H1 (cell line): ENCODE measurements at regions not wholly inside any gene's neighbourhood (a gene's known extent, or its start where the extent isn't known, plus 50 kb on each side); places are given as distances from the start of the nearest gene placed in this dataset.

Experiments
- CTCF ChIA-PET: fragments of 300-600 bp; sonication (Branson Sonifier 250); formaldehyde crosslinking; loops from one replicate; lab custom pipeline; 2021; ENCODE audit not compliant: partially characterized antibody; lab: Charles Lee
- POLR2A ChIA-PET: fragments of 300-600 bp; sonication (Branson Sonifier 250); formaldehyde crosslinking; loops from one replicate; lab custom pipeline; 2021; ENCODE audit warnings: inconsistent platforms; ENCODE audit not compliant: partially characterized antibody; lab: Charles Lee
- DNase-seq, 2 experiments: peaks; one replicate each; pipeline versions ENCODE4 v3.0.0 to v3.0.0-alpha.2; 2010 to 2022; ENCODE audit warnings: low spot score in 2 of 2, low read depth in 1 of 2, mixed read lengths in 1 of 2
- FAIRE-seq: peaks from 2 replicates; lab custom pipeline; 2011; peaks lifted over from hg19 to GRCh38; lab: Jason Lieb, UNC
- H2AFZ ChIP-seq: 2 replicates; pipeline ENCODE4 v1.8.1; 2012; ENCODE audit warnings: low read length, inconsistent platforms
- H2AK5ac ChIP-seq: 2 replicates; pipeline ENCODE4 v1.6.1; 2013; ENCODE audit warnings: low read depth, low read length
- H2BK120ac ChIP-seq: replicated peaks from 2 replicates; pipeline ENCODE3; 2013; ENCODE audit warnings: low read depth, low read length, inconsistent platforms
- H2BK12ac ChIP-seq: 2 replicates; pipeline ENCODE4 v1.6.1; 2013; ENCODE audit warnings: low read depth, low read length
- H2BK15ac ChIP-seq: 2 replicates; pipeline ENCODE4 v1.6.1; 2013; ENCODE audit warnings: low read length
- H2BK20ac ChIP-seq: 2 replicates; pipeline ENCODE4 v1.6.1; 2013; ENCODE audit warnings: low read length
- H2BK5ac ChIP-seq: 2 replicates; pipeline ENCODE4 v1.6.1; 2013; ENCODE audit warnings: low read depth, low read length
- H3K14ac ChIP-seq: 2 replicates; pipeline ENCODE4 v1.6.1; 2013; ENCODE audit warnings: inconsistent platforms; ENCODE audit not compliant: insufficient read length
- H3K18ac ChIP-seq: 2 replicates; pipeline ENCODE4 v1.6.1; 2013; ENCODE audit warnings: low read length; ENCODE audit errors: extremely low read depth
- H3K23ac ChIP-seq: 2 replicates; pipeline ENCODE4 v1.6.1; 2013; ENCODE audit warnings: inconsistent platforms; ENCODE audit not compliant: insufficient read length
- H3K23me2 ChIP-seq: 2 replicates; pipeline ENCODE4 v1.6.1; 2013; ENCODE audit warnings: low read depth, low read length
- H3K27ac ChIP-seq: 2 replicates; pipeline ENCODE4 v1.6.1; 2011; ENCODE audit warnings: low read depth, low read length, inconsistent platforms
- H3K27me3 ChIP-seq, 4 experiments: replicated peaks in 1 of 4; 1 replicate in 1 of 4; 2 replicates in 3 of 4; pipeline versions ENCODE4 v1.6.1 to v1.8.1; 2011 to 2013; ENCODE audit warnings: low read length in 3 of 4, mild to moderate bottlenecking in 3 of 4, inconsistent platforms in 2 of 4, mixed read lengths in 2 of 4, moderate library complexity in 1 of 4; ENCODE audit not compliant: control insufficient read depth in 3 of 4, insufficient read depth in 3 of 4; ENCODE audit errors: extremely low read depth in 1 of 4
- H3K36me3 ChIP-seq, 4 experiments: 2 replicates each; pipeline versions ENCODE4 v1.6.1 to v1.8.1; 2011 to 2013; ENCODE audit warnings: mild to moderate bottlenecking in 4 of 4, low read length in 3 of 4, moderate library complexity in 2 of 4, control low read depth in 1 of 4, inconsistent platforms in 1 of 4; ENCODE audit not compliant: insufficient read depth in 4 of 4, control insufficient read depth in 2 of 4
- H3K4ac ChIP-seq: replicated peaks from 2 replicates; pipeline ENCODE3; 2013; ENCODE audit warnings: low read length, low read depth, mixed read lengths, inconsistent platforms; ENCODE audit not compliant: insufficient read length
- H3K4me1 ChIP-seq, 4 experiments: replicated peaks in 1 of 4; 1 replicate in 1 of 4; 2 replicates in 3 of 4; pipeline versions ENCODE4 v1.6.1 to v1.8.1; 2011 to 2013; ENCODE audit warnings: low read length in 3 of 4, inconsistent platforms in 2 of 4, mixed read lengths in 1 of 4; ENCODE audit not compliant: insufficient read depth in 4 of 4, control insufficient read depth in 3 of 4
- H3K4me2 ChIP-seq, 2 experiments: 2 replicates each; pipeline versions ENCODE4 v1.6.1 to v1.8.1; 2011 to 2013; ENCODE audit warnings: low read depth in 2 of 2, low read length in 2 of 2, control low read depth in 1 of 2, inconsistent platforms in 1 of 2, mild to moderate bottlenecking in 1 of 2; ENCODE audit not compliant: insufficient read depth in 1 of 2
- H3K4me3 ChIP-seq, 4 experiments: fragments of 200-600, 300-600 bp in 1 of 4; sonication (generic), shearing (Covaris generic), sonication (Bioruptor Twin) in 1 of 4; 2 replicates each; pipeline versions ENCODE4 v1.5.1 to v1.8.1; 2011 to 2016; ENCODE audit warnings: low read length in 4 of 4, low read depth in 3 of 4, control low read depth in 2 of 4, inconsistent platforms in 2 of 4, mild to moderate bottlenecking in 2 of 4, mixed read lengths in 1 of 4, moderate library complexity in 1 of 4; ENCODE audit not compliant: insufficient read depth in 2 of 4; ENCODE audit errors: extremely low read depth in 1 of 4
- H3K56ac ChIP-seq: replicated peaks from 2 replicates; pipeline ENCODE3; 2013; ENCODE audit warnings: low read depth, mild to moderate bottlenecking, mixed read lengths, low read length, inconsistent platforms; ENCODE audit not compliant: insufficient read length
- H3K79me1 ChIP-seq: 2 replicates; pipeline ENCODE4 v1.6.1; 2013; ENCODE audit warnings: low read depth, low read length, control low read depth
- H3K79me2 ChIP-seq, 2 experiments: 2 replicates each; pipeline versions ENCODE4 v1.6.1 to v1.8.1; 2012 to 2013; ENCODE audit warnings: low read length in 2 of 2, mild to moderate bottlenecking in 2 of 2, inconsistent platforms in 1 of 2; ENCODE audit not compliant: insufficient read depth in 2 of 2, control insufficient read depth in 1 of 2
- H3K9ac ChIP-seq, 4 experiments: replicated peaks in 1 of 4; 1 replicate in 1 of 4; 2 replicates in 3 of 4; pipeline versions ENCODE4 v1.6.1 to v1.8.1; 2011 to 2013; ENCODE audit warnings: low read depth in 3 of 4, low read length in 3 of 4, control low read depth in 2 of 4, mild to moderate bottlenecking in 2 of 4, moderate library complexity in 2 of 4, inconsistent platforms in 1 of 4; ENCODE audit errors: extremely low read depth in 1 of 4
- H3K9me3 ChIP-seq, 2 experiments: 2 replicates each; pipeline versions ENCODE4 v1.6.1 to v1.8.1; 2012 to 2013; ENCODE audit warnings: mild to moderate bottlenecking in 2 of 2, moderate library complexity in 2 of 2, control low read depth in 1 of 2, inconsistent platforms in 1 of 2, low read depth in 1 of 2, low read length in 1 of 2, mixed read lengths in 1 of 2; ENCODE audit not compliant: insufficient read depth in 2 of 2
- H4K20me1 ChIP-seq, 2 experiments: replicated peaks in 1 of 2; 2 replicates each; pipeline versions ENCODE3 to v1.8.1; 2011 to 2013; ENCODE audit warnings: inconsistent platforms in 2 of 2, low read length in 2 of 2, mild to moderate bottlenecking in 1 of 2; ENCODE audit not compliant: insufficient read depth in 2 of 2, control insufficient read depth in 1 of 2
- H4K5ac ChIP-seq: 2 replicates; pipeline ENCODE4 v1.6.1; 2013; ENCODE audit warnings: low read length, low read depth, mixed read lengths, inconsistent platforms; ENCODE audit not compliant: insufficient read length
- H4K8ac ChIP-seq: 2 replicates; pipeline ENCODE4 v1.8.0; 2013; ENCODE audit warnings: mild to moderate bottlenecking, moderate library complexity, low read length, inconsistent platforms; ENCODE audit not compliant: insufficient read depth; ENCODE audit errors: extremely low read depth
- H4K91ac ChIP-seq: replicated peaks from 2 replicates; pipeline ENCODE3; 2013; ENCODE audit warnings: low read length, mixed read lengths, inconsistent platforms; ENCODE audit not compliant: insufficient read length
- CBX5 ChIP-seq: fragments of 300-800, 300-1000 bp; sonication (generic); IDR thresholded peaks from 2 replicates; pipeline ENCODE4 v1.7.1; 2016; ENCODE audit warnings: antibody characterized with exemption, low read length, low read depth
- JUND ChIP-seq: IDR thresholded peaks from 2 replicates; pipeline ENCODE4 v1.6.1; 2011; ENCODE audit warnings: mild to moderate bottlenecking, improper control_type of control experiment, low read length
- SIX5 ChIP-seq: IDR thresholded peaks from 2 replicates; pipeline ENCODE4 v1.6.1; 2011; ENCODE audit warnings: mild to moderate bottlenecking, low read depth, low read length
- WGBS, 2 experiments: shearing (Covaris generic) in 1 of 2; methylation state at CpG; one replicate each; pipeline versions ENCODE4 v1.1.6 to v1.1.7; 2013 to 2015; ENCODE audit warnings: low lambda C conversion rate in 2 of 2, mixed read lengths in 2 of 2, inconsistent platforms in 1 of 2, low coverage in 1 of 2, missing lambda C conversion rate in 1 of 2; ENCODE audit not compliant: insufficient replicate concordance in 2 of 2, insufficient coverage in 1 of 2, insufficient read length in 1 of 2; ENCODE audit errors: extremely low coverage in 1 of 2, missing lambda C conversion rate in 1 of 2; 5-methylcytosine and 5-hydroxymethylcytosine counted together

GRCh38 chr16:11461595-11461990 is 116.3 kb downstream of the RMI2 start:
- no peak overlapping the region for H2BK12ac ChIP-seq
- peaks cover 0 to 11% (median 2%) of the 10 kb centered on the region in 4 experiments; a peak in 1 of 8 replicates for H3K36me3 ChIP-seq
- H2BK120ac ChIP-seq = no peak overlapping the region
- H3K23me2 ChIP-seq = no peaks in the 10 kb centered on the region
- no peak overlapping the region for H2BK20ac ChIP-seq
- H3K4me2 ChIP-seq = no peak overlapping the region
- H2BK5ac ChIP-seq = no peak overlapping the region
- POLR2A ChIA-PET = interaction anchor here (0.6 kb wide), 1 partner anchor 14 kb away, joined by 3 read pairs; no protein-coding TSS in a partner anchor
- H3K4ac ChIP-seq = no peak overlapping the region
- no peak overlapping the region for H3K18ac ChIP-seq
- no peak overlapping the region for H3K27ac ChIP-seq
- no peaks in the 10 kb centered on the region for H3K4me1 ChIP-seq
- no peak overlapping the region for H3K9ac ChIP-seq
- no peak overlapping the region for H2AK5ac ChIP-seq
- no peaks in the 10 kb centered on the region for H3K79me2 ChIP-seq
- H3K4me3 ChIP-seq = no peak overlapping the region
- no peak overlapping the region for H4K5ac ChIP-seq
- H3K56ac ChIP-seq = no peak overlapping the region
- no peaks in the 10 kb centered on the region for H3K9me3 ChIP-seq
- DNase-seq = no peak
- H2AFZ ChIP-seq = no peak overlapping the region
- H4K91ac ChIP-seq = no peak overlapping the region
- no peaks in the 10 kb centered on the region; the same call in 1 of the 2 replicates for H3K79me1 ChIP-seq
- FAIRE-seq = no peak
- H3K14ac ChIP-seq = no peak overlapping the region
- H2BK15ac ChIP-seq = no peak overlapping the region
- CTCF ChIA-PET = interaction anchor here (0.8 to 2.0 kb wide), 8 partner anchors 12 to 66 kb away, joined by 3 to 11 read pairs (median 4); no protein-coding TSS in a partner anchor
- H3K27me3 ChIP-seq = no peaks in the 10 kb centered on the region
- no peak overlapping the region for H4K8ac ChIP-seq
- H3K23ac ChIP-seq = no peak overlapping the region
- H4K20me1 ChIP-seq = peaks cover 0 to 2% of the 10 kb centered on the region in 2 experiments
- no peak for TF ChIP-seq JUND
- no peak for TF ChIP-seq SIX5
- TF ChIP-seq CBX5 = no peak
- WGBS, 2 experiments = 86% methylated on average over 6 of the region's 6 CpGs; no CpG with 5 or more reads in 1 of the 2 experiments
